CD14-positive monocyte (primary cell): ENCODE measurements at regions not wholly inside any gene's neighbourhood (a gene's known extent, or its start where the extent isn't known, plus 50 kb on each side); places are given as distances from the start of the nearest gene placed in this dataset.

ENCODE experiments used
- DNase-seq, 3 donors: peaks; one replicate each; pipeline ENCODE4 v3.0.0-alpha.2; 2011 to 2022
- H2AFZ ChIP-seq: 2 replicates; pipeline ENCODE4 v1.6.0; 2012; ENCODE audit warnings: mild to moderate bottlenecking, low read depth, low read length, inconsistent platforms; ENCODE audit not compliant: insufficient read depth, poor library complexity, severe bottlenecking
- H3K27ac ChIP-seq, 2 donors: 1 replicate in 1 of 2; 2 replicates in 1 of 2; pipeline ENCODE4 v1.5.1; 2012 to 2013; ENCODE audit warnings: low read length in 2 of 2, control low read depth in 1 of 2, inconsistent platforms in 1 of 2, low read depth in 1 of 2, mild to moderate bottlenecking in 1 of 2
- H3K27me3 ChIP-seq, 2 donors: one replicate each; pipeline versions ENCODE4 v1.6.0 to v1.6.1; 2011 to 2013; ENCODE audit warnings: low read length in 2 of 2; ENCODE audit not compliant: control insufficient read depth in 2 of 2, insufficient read depth in 2 of 2
- H3K36me3 ChIP-seq, 2 donors: replicated peaks in 1 of 2; 1 replicate in 1 of 2; 2 replicates in 1 of 2; pipeline versions ENCODE4 v1.5.1 to v1.6.1; 2012 to 2013; ENCODE audit warnings: low read length in 2 of 2, control low read depth in 1 of 2, inconsistent platforms in 1 of 2, mild to moderate bottlenecking in 1 of 2; ENCODE audit not compliant: insufficient read depth in 2 of 2, control insufficient read depth in 1 of 2
- H3K4me1 ChIP-seq, 2 donors: 1 replicate in 1 of 2; 2 replicates in 1 of 2; pipeline versions ENCODE4 v1.5.1 to v1.6.1; 2012 to 2013; ENCODE audit warnings: low read length in 2 of 2, control low read depth in 1 of 2, inconsistent platforms in 1 of 2, mild to moderate bottlenecking in 1 of 2, moderate library complexity in 1 of 2; ENCODE audit not compliant: insufficient read depth in 2 of 2, control insufficient read depth in 1 of 2
- H3K4me2 ChIP-seq: replicated peaks from 2 replicates; pipeline ENCODE3; 2012; ENCODE audit warnings: low read length, moderate library complexity, mild to moderate bottlenecking; ENCODE audit not compliant: poor library complexity, severe bottlenecking; ENCODE audit errors: extremely low read depth
- H3K4me3 ChIP-seq, 3 experiments: fragments of 200-600 bp in 1 of 3; sonication (generic) in 1 of 3; replicated peaks in 1 of 3; 1 replicate in 2 of 3; 2 replicates in 1 of 3; pipeline ENCODE4 v1.5.1; 2011 to 2013; ENCODE audit warnings: low read length in 3 of 3, mild to moderate bottlenecking in 3 of 3, control low read depth in 2 of 3, low read depth in 2 of 3, inconsistent platforms in 1 of 3, moderate library complexity in 1 of 3
- H3K79me2 ChIP-seq: 2 replicates; pipeline ENCODE4 v1.6.0; 2012; ENCODE audit warnings: mild to moderate bottlenecking, control low read depth, inconsistent platforms, low read length, moderate library complexity; ENCODE audit not compliant: insufficient read depth
- H3K9ac ChIP-seq: 2 replicates; pipeline ENCODE4 v1.6.0; 2017; ENCODE audit warnings: low read length, mild to moderate bottlenecking; ENCODE audit not compliant: insufficient read depth, poor library complexity, severe bottlenecking
- H3K9me3 ChIP-seq, 2 donors: replicated peaks in 1 of 2; 1 replicate in 1 of 2; 2 replicates in 1 of 2; pipeline versions ENCODE4 v1.5.1 to v1.6.1; 2012 to 2013; ENCODE audit warnings: low read length in 2 of 2, control low read depth in 1 of 2; ENCODE audit not compliant: control insufficient read depth in 1 of 2, insufficient read depth in 1 of 2
- H4K20me1 ChIP-seq: 2 replicates; pipeline ENCODE4 v1.6.0; 2012; ENCODE audit warnings: mild to moderate bottlenecking, low read length, control low read depth, moderate library complexity; ENCODE audit not compliant: insufficient read depth
- H3K27ac Mint-ChIP-seq, 7 donors: one replicate each; pipeline ENCODE4 v1.8.0; 2020; ENCODE audit warnings: mild to moderate bottlenecking in 7 of 7, mixed read lengths in 7 of 7, moderate library complexity in 6 of 7, inconsistent platforms in 2 of 7
- H3K27me3 Mint-ChIP-seq, 3 donors: one replicate each; pipeline ENCODE4 v1.8.0; 2021 to 2022; ENCODE audit warnings: low read depth in 3 of 3, mild to moderate bottlenecking in 3 of 3, mixed read lengths in 3 of 3, moderate library complexity in 3 of 3, inconsistent platforms in 1 of 3
- H3K36me3 Mint-ChIP-seq, 2 donors: one replicate each; pipeline ENCODE4 v1.8.0; 2020; ENCODE audit warnings: mixed read lengths in 2 of 2, inconsistent platforms in 1 of 2, mild to moderate bottlenecking in 1 of 2
- H3K4me1 Mint-ChIP-seq: one replicate; pipeline ENCODE4 v1.8.0; 2020; ENCODE audit warnings: mild to moderate bottlenecking, mixed read lengths
- H3K4me3 Mint-ChIP-seq, 2 donors: one replicate each; pipeline ENCODE4 v1.8.0; 2020; ENCODE audit warnings: mild to moderate bottlenecking in 2 of 2, mixed read lengths in 2 of 2, moderate library complexity in 1 of 2
- H3K9me3 Mint-ChIP-seq, 7 donors: one replicate each; pipeline ENCODE4 v1.8.0; 2020 to 2022; ENCODE audit warnings: mixed read lengths in 7 of 7, mild to moderate bottlenecking in 6 of 7, moderate library complexity in 6 of 7, inconsistent platforms in 2 of 7
- WGBS: methylation state at CpG from one replicate; pipeline ENCODE4 v1.1.5; 2013; ENCODE audit warnings: missing lambda C conversion rate; ENCODE audit not compliant: insufficient coverage; 5-methylcytosine and 5-hydroxymethylcytosine counted together
- intact Hi-C, 2 donors: fragments of 100-400 bp; cut with micrococcal nuclease; formaldehyde crosslinking; loops; one replicate each; pipeline versions ENCODE4 v1.15.0 to v1.15.1; 2023
- TF ChIP-seq, protein P1 (sequence below): fragments of 200-600 bp; IDR thresholded peaks from one replicate; pipeline ENCODE4 v1.8.0; 2022; ENCODE audit warnings: antibody characterized with exemption, mild to moderate bottlenecking

GRCh38 chr22:47573141-47573540, 810.7 kb downstream of the TBC1D22A start:
- H3K9me3 Mint-ChIP-seq = peaks cover 1 to 5% (median 3%) of the 10 kb centered on the region in 7 donors
- Histone ChIP-seq H3K36me3 (no peaks in the 10 kb centered on the region), H3K4me3 (no peak overlapping the region), H3K27ac (no peak overlapping the region), H3K27me3 (no peaks in the 10 kb centered on the region), H2AFZ (no peak overlapping the region), H3K9ac (no peak overlapping the region), H4K20me1 (no peaks in the 10 kb centered on the region), H3K79me2 (no peaks in the 10 kb centered on the region), H3K4me1 (no peaks in the 10 kb centered on the region), H3K4me2 (no peak overlapping the region), H3K9me3 (no peaks in the 10 kb centered on the region)
- no peaks in the 10 kb centered on the region for H3K36me3 Mint-ChIP-seq
- H3K27ac Mint-ChIP-seq = no peak overlapping the region
- no peaks in the 10 kb centered on the region for H3K4me1 Mint-ChIP-seq
- intact Hi-C loops = no loop called here
- peaks cover 0 to 4% (median 2%) of the 10 kb centered on the region in 3 donors for H3K27me3 Mint-ChIP-seq
- TF ChIP-seq, protein P1, sequence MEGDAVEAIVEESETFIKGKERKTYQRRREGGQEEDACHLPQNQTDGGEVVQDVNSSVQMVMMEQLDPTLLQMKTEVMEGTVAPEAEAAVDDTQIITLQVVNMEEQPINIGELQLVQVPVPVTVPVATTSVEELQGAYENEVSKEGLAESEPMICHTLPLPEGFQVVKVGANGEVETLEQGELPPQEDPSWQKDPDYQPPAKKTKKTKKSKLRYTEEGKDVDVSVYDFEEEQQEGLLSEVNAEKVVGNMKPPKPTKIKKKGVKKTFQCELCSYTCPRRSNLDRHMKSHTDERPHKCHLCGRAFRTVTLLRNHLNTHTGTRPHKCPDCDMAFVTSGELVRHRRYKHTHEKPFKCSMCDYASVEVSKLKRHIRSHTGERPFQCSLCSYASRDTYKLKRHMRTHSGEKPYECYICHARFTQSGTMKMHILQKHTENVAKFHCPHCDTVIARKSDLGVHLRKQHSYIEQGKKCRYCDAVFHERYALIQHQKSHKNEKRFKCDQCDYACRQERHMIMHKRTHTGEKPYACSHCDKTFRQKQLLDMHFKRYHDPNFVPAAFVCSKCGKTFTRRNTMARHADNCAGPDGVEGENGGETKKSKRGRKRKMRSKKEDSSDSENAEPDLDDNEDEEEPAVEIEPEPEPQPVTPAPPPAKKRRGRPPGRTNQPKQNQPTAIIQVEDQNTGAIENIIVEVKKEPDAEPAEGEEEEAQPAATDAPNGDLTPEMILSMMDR = no peak
- DNase-seq = no peak
- H3K4me3 Mint-ChIP-seq = no peak overlapping the region
- WGBS = 92% methylated on average over 1 of the region's 7 CpGs

DNA sequence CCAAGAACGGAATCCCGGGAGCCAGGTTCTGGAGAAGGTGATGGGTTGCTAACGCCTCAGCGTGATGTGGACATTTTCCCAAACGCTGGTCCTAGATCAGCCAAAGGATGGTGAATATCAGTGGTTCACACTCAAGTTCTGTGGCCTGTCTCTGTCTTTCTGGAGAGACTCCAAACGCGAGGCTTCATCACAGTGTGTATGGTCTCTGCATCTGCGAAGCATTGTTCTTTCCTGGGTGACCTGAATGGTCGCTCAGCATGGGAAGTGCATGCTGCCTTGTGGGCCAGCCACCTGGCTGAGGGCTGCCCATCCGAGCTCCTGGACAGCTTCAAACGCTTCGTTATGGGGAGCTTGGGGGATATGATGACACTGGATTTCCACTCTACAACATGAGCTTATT, 810.0 kb downstream of the TBC1D22A start:
- Histone ChIP-seq H3K4me2 (no peak overlapping the region), H3K27me3 (no peaks in the 10 kb centered on the region), H3K4me1 (no peaks in the 10 kb centered on the region), H2AFZ (no peak overlapping the region), H3K9me3 (peaks cover 0 to 5% of the 10 kb centered on the region in 2 donors), H3K4me3 (no peak overlapping the region), H3K9ac (no peak overlapping the region), H3K79me2 (no peaks in the 10 kb centered on the region), H3K27ac (no peak overlapping the region), H4K20me1 (no peaks in the 10 kb centered on the region), H3K36me3 (no peaks in the 10 kb centered on the region)
- WGBS = 87% methylated on average over 8 of the region's 12 CpGs
- no peak overlapping the region for H3K4me3 Mint-ChIP-seq
- no peak for DNase-seq
- intact Hi-C loops = no loop called here
- no peak overlapping the region for H3K27ac Mint-ChIP-seq
- H3K36me3 Mint-ChIP-seq = no peaks in the 10 kb centered on the region
- TF ChIP-seq, protein P1 = no peak
- peaks cover 0 to 4% (median 2%) of the 10 kb centered on the region in 3 donors for H3K27me3 Mint-ChIP-seq
- H3K9me3 Mint-ChIP-seq = peaks cover 1 to 5% (median 3%) of the 10 kb centered on the region in 7 donors
- no peaks in the 10 kb centered on the region for H3K4me1 Mint-ChIP-seq
